ENCODE measurements at regions not wholly inside any gene's neighbourhood (a gene's known extent, or its start where the extent isn't known, plus 50 kb on each side); places are given as distances from the start of the nearest gene placed in this dataset.
"Not testable (repeated sequence)": the region's sequence is repeated elsewhere in the genome, so short reads cannot be mapped to it uniquely, and the experiment has no call there.

DNA sequence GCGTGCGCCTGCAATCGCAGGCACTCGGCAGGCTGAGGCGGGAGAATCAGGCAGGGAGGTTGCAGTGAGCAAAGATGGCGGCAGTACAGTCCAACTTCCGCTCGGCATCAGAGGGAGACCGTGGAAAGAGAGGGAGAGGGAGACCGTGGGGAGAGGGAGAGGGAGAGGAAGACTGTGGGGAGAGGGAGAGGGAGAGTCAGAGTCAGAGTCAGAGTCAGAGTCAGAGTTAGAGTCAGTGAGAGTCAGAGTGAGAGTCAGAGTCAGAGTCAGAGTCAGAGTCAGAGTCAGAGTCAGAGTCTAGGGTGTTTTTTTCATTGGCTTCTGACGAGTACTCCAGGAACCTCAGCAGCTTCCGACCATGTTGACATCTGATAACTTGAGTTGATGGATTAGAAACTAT lies 75.6 kb upstream of the NMUR2 start:
- CTCF ChIA-PET; H3K4me3 ChIP-seq; H3K4me2 ChIP-seq (ENCODE audit: control insufficient read depth, insufficient read depth); H3K36me3 ChIP-seq (ENCODE audit: control insufficient read depth in 2 of 2, insufficient read depth in 2 of 2, low read length in 1 of 2); BruUV-seq (replicated peaks); H3K4me1 ChIP-seq (ENCODE audit: control insufficient read depth, insufficient read depth, low read length); H3K9ac ChIP-seq (ENCODE audit: control insufficient read depth, insufficient read depth, low read length); POLR2A ChIA-PET; H3K27ac ChIP-seq (ENCODE audit: control insufficient read depth, insufficient read depth); FAIRE-seq; in situ Hi-C loops (cut with MboI); DNase-seq (ENCODE audit: low read depth, low spot score); H3K9me3 ChIP-seq (replicated peaks; ENCODE audit: control insufficient read depth, insufficient read depth, low read length); intact Hi-C loops (cut with micrococcal nuclease; ENCODE audit: unreplicated experiment); H3K27me3 ChIP-seq (replicated peaks in 1 of 2; ENCODE audit: control insufficient read depth in 2 of 2, insufficient read depth in 2 of 2, low read length in 1 of 2); H4K20me1 ChIP-seq (ENCODE audit: control insufficient read depth, insufficient read depth); RAD21 ChIA-PET (ENCODE audit: unreplicated experiment); SMC1A ChIA-PET (ENCODE audit: uncharacterized antibody, unreplicated experiment); H3K79me2 ChIP-seq (ENCODE audit: control insufficient read depth, insufficient read depth, low read length): not testable (repeated sequence)
- peak overlapping the region; percentile 36; the same call in 1 of the 2 replicates for H2AFZ ChIP-seq (ENCODE audit: control insufficient read depth, low read depth, low read length)
- peak; percentile 100 for ATAC-seq
- 0 out of 4 replicates have a peak, but pooled peaks of 1 of the 2 experiments have one; percentile 9 for TF ChIP-seq SRF (IDR thresholded peaks at IDR 0.05; ENCODE audit: low read depth in 2 of 2, low read length in 2 of 2)
- TF ChIP-seq, protein P1, sequence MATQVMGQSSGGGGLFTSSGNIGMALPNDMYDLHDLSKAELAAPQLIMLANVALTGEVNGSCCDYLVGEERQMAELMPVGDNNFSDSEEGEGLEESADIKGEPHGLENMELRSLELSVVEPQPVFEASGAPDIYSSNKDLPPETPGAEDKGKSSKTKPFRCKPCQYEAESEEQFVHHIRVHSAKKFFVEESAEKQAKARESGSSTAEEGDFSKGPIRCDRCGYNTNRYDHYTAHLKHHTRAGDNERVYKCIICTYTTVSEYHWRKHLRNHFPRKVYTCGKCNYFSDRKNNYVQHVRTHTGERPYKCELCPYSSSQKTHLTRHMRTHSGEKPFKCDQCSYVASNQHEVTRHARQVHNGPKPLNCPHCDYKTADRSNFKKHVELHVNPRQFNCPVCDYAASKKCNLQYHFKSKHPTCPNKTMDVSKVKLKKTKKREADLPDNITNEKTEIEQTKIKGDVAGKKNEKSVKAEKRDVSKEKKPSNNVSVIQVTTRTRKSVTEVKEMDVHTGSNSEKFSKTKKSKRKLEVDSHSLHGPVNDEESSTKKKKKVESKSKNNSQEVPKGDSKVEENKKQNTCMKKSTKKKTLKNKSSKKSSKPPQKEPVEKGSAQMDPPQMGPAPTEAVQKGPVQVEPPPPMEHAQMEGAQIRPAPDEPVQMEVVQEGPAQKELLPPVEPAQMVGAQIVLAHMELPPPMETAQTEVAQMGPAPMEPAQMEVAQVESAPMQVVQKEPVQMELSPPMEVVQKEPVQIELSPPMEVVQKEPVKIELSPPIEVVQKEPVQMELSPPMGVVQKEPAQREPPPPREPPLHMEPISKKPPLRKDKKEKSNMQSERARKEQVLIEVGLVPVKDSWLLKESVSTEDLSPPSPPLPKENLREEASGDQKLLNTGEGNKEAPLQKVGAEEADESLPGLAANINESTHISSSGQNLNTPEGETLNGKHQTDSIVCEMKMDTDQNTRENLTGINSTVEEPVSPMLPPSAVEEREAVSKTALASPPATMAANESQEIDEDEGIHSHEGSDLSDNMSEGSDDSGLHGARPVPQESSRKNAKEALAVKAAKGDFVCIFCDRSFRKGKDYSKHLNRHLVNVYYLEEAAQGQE (IDR thresholded peaks at IDR 0.05; ENCODE audit: low read depth, low read length) = 0 out of 2 replicates have a peak, but pooled peaks have one; percentile 26
- TF ChIP-seq JUNB (IDR thresholded peaks at IDR 0.05) = peak; percentile 92
- peak; percentile 34 to 53; a peak in 2 of 4 replicates for TF ChIP-seq IKZF2 (IDR thresholded peaks at IDR 0.05)
- peak; percentile 55; the same call in 1 of the 2 replicates for TF ChIP-seq CREM (IDR thresholded peaks at IDR 0.05; ENCODE audit: low read depth)
- TF ChIP-seq IRF4 (IDR thresholded peaks at IDR 0.05; ENCODE audit: low read depth, low read length) = peak; percentile 85
- peak; percentile 67 for TF ChIP-seq EED (IDR thresholded peaks at IDR 0.05; ENCODE audit: low read depth)
- TF ChIP-seq BCL11A (IDR thresholded peaks at IDR 0.05; ENCODE audit: low read depth, low read length) = peak; percentile 41; the same call in 1 of the 2 replicates
- peak; percentile 49; the same call in 1 of the 2 replicates for TF ChIP-seq NFIC (IDR thresholded peaks at IDR 0.05; ENCODE audit: low read depth, low read length)
- peak; percentile 22; the same call in 1 of the 2 replicates for TF ChIP-seq RUNX3 (IDR thresholded peaks at IDR 0.05; ENCODE audit: low read length)
- TF ChIP-seq YY1 (IDR thresholded peaks at IDR 0.05; ENCODE audit: low read depth, low read length) = 0 out of 2 replicates have a peak, but pooled peaks have one; percentile 30
- WGBS (ENCODE audit: insufficient coverage, insufficient replicate concordance, low lambda C conversion rate, missing lambda C conversion rate) = 12% methylated on average over 12 of the region's 12 CpGs
